SW 1271 (cell line): ENCODE measurements at regions not wholly inside any gene's neighbourhood (a gene's known extent, or its start where the extent isn't known, plus 50 kb on each side); places are given as distances from the start of the nearest gene placed in this dataset.

Experiments used
- DNase-seq, 2 experiments: peaks; one replicate each; lab custom pipeline; 2025; lab: John Stamatoyannopoulos, UW

GRCh38 chr4:101593666-101594065 is 196.9 kb upstream of the BANK1 start:
- no peak for DNase-seq

GRCh38 chr4:101584306-101584705 is 206.2 kb upstream of the BANK1 start:
- DNase-seq: no peak

GRCh38 chr4:101563126-101563525 is 215.8 kb upstream of the PPP3CA start:
- DNase-seq: no peak

GRCh38 chr4:101556842-101557241 is 209.5 kb upstream of the PPP3CA start:
- no peak for DNase-seq

- DNase-seq: no peak
Measured at GRCh38 chr4:101555341-101555880, 208.1 kb upstream of the PPP3CA start.

GRCh38 chr4:101540336-101540735 is 193.0 kb upstream of the PPP3CA start:
- no peak for DNase-seq

GRCh38 chr4:101528526-101528925 is 181.2 kb upstream of the PPP3CA start:
- no peak for DNase-seq

GRCh38 chr4:101527188-101527587 is 179.9 kb upstream of the PPP3CA start:
- DNase-seq: no peak

- DNase-seq: no peak
Measured at GRCh38 chr4:101515566-101515965, 168.2 kb upstream of the PPP3CA start.

- DNase-seq: no peak
Measured at GRCh38 chr4:101515099-101515498, 167.8 kb upstream of the PPP3CA start.

GRCh38 chr4:101512416-101512815 is 165.1 kb upstream of the PPP3CA start:
- no peak for DNase-seq

GRCh38 chr4:101501421-101501820 is 154.1 kb upstream of the PPP3CA start:
- DNase-seq: no peak

- no peak for DNase-seq
Measured at GRCh38 chr4:101500742-101501141, 153.4 kb upstream of the PPP3CA start.

GRCh38 chr4:101475246-101475645 is 127.9 kb upstream of the PPP3CA start:
- no peak for DNase-seq

GRCh38 chr4:101471201-101471600 is 123.9 kb upstream of the PPP3CA start:
- DNase-seq: no peak

- DNase-seq: no peak
Measured at GRCh38 chr4:101464596-101464995, 117.3 kb upstream of the PPP3CA start.

- DNase-seq: no peak
Measured at GRCh38 chr4:101458914-101459313, 111.6 kb upstream of the PPP3CA start.

GRCh38 chr4:101458473-101458872 is 111.1 kb upstream of the PPP3CA start:
- DNase-seq: no peak

- DNase-seq: no peak
Measured at GRCh38 chr4:101451086-101451485, 103.8 kb upstream of the PPP3CA start.

- DNase-seq: no peak
Measured at GRCh38 chr4:101441446-101441845, 94.1 kb upstream of the PPP3CA start.

GRCh38 chr4:101439926-101440325 is 92.6 kb upstream of the PPP3CA start:
- no peak for DNase-seq

- no peak for DNase-seq
Measured at GRCh38 chr4:101421386-101421785, 74.1 kb upstream of the PPP3CA start.

GRCh38 chr4:101420661-101421060 is 73.3 kb upstream of the PPP3CA start:
- DNase-seq: no peak

- DNase-seq: no peak
Measured at GRCh38 chr4:101419336-101420135, 72.2 kb upstream of the PPP3CA start.
